GM12892 (cell line): ENCODE measurements at regions not wholly inside any gene's neighbourhood (a gene's known extent, or its start where the extent isn't known, plus 50 kb on each side); places are given as distances from the start of the nearest gene placed in this dataset.
A peak's percentile ranks its signal among the peaks of the same experiment; 100 is the strongest.
"Not testable (repeated sequence)": the region's sequence is repeated elsewhere in the genome, so short reads cannot be mapped to it uniquely, and the experiment has no call there.

Experiments
- DNase-seq: peaks from one replicate; pipeline ENCODE4 v3.0.0; 2011; ENCODE audit not compliant: insufficient read length
- FAIRE-seq: peaks from 2 replicates; lab custom pipeline; 2011; peaks lifted over from hg19 to GRCh38; lab: Jason Lieb, UNC
- POLR2A ChIP-seq: IDR thresholded peaks from 2 replicates; pipeline ENCODE4 v1.6.1; 2011; ENCODE audit warnings: low read depth, low read length, control low read depth
- POLR2AphosphoS5 ChIP-seq: IDR thresholded peaks from 2 replicates; pipeline ENCODE4 v1.6.1; 2011; ENCODE audit warnings: low read depth, low read length, control low read depth
- TAF1 ChIP-seq: IDR thresholded peaks from 2 replicates; pipeline ENCODE4 v1.6.1; 2011; ENCODE audit warnings: low read depth, mild to moderate bottlenecking, control low read depth, low read length, borderline replicate concordance

GRCh38 chr6:88499436-88499835, 333.3 kb upstream of the CNR1 start:
- DNase-seq (no peak), FAIRE-seq (no peak)
- TF ChIP-seq POLR2AphosphoS5 (no peak), POLR2A (no peak), TAF1 (no peak)

- not testable (repeated sequence) for DNase-seq, FAIRE-seq
Observed at GRCh38 chr6:88497403-88497802, 331.3 kb upstream of the CNR1 start.

- FAIRE-seq, result peak; percentile 63
- TF ChIP-seq POLR2A (no peak), POLR2AphosphoS5 (no peak), TAF1 (no peak)
- DNase-seq, result no peak
Observed at GRCh38 chr6:88494401-88495140, 328.4 kb upstream of the CNR1 start.

GRCh38 chr6:88493717-88494116, 327.6 kb upstream of the CNR1 start:
- DNase-seq, result no peak
- TF ChIP-seq POLR2AphosphoS5 (no peak), POLR2A (no peak), TAF1 (no peak)
- peak; percentile 57 for FAIRE-seq

- DNase-seq (no peak), FAIRE-seq (no peak)
- no peak for TF ChIP-seq TAF1
- TF ChIP-seq POLR2A, result no peak
- TF ChIP-seq POLR2AphosphoS5, result no peak
Observed at GRCh38 chr6:88492824-88493223, 326.7 kb upstream of the CNR1 start.

GRCh38 chr6:88492241-88492640, 326.1 kb upstream of the CNR1 start:
- no peak for DNase-seq
- FAIRE-seq, result no peak
- no peak for TF ChIP-seq POLR2A
- no peak for TF ChIP-seq TAF1
- no peak for TF ChIP-seq POLR2AphosphoS5

GRCh38 chr6:88491266-88491880, 325.2 kb upstream of the CNR1 start:
- TF ChIP-seq POLR2A (no peak), POLR2AphosphoS5 (no peak), TAF1 (no peak)
- no peak for FAIRE-seq

GRCh38 chr6:88490908-88491264, 324.7 kb upstream of the CNR1 start:
- no peak for DNase-seq
- FAIRE-seq, result no peak
- TF ChIP-seq POLR2AphosphoS5, result no peak
- TF ChIP-seq POLR2A, result no peak
- TF ChIP-seq TAF1, result no peak

More at GRCh38 chr6:88491266-88491880, 325.2 kb upstream of the CNR1 start:
- DNase-seq, result no peak

GRCh38 chr6:88490195-88490907, 324.2 kb upstream of the CNR1 start:
- no peak for FAIRE-seq
- TF ChIP-seq POLR2AphosphoS5 (no peak), TAF1 (no peak), POLR2A (no peak)
- no peak for DNase-seq

GRCh38 chr6:88483424-88483823, 317.3 kb upstream of the CNR1 start:
- no peak for DNase-seq
- no peak for TF ChIP-seq TAF1
- TF ChIP-seq POLR2A, result no peak
- no peak for TF ChIP-seq POLR2AphosphoS5
- FAIRE-seq, result no peak

- FAIRE-seq (no peak), DNase-seq (no peak)
- TF ChIP-seq POLR2A (no peak), TAF1 (no peak), POLR2AphosphoS5 (no peak)
Observed at GRCh38 chr6:88482465-88482864, 316.3 kb upstream of the CNR1 start.
